RWPE2 (cell line): ENCODE measurements at regions not wholly inside any gene's neighbourhood (a gene's known extent, or its start where the extent isn't known, plus 50 kb on each side); places are given as distances from the start of the nearest gene placed in this dataset.

Source experiments
- ATAC-seq: fragments of 200-7000 bp; cut with Tn5 transposase; 3 replicates; pipeline ENCODE4 v1.9.1; 2021; ENCODE audit warnings: low read depth
- DNase-seq: peaks from one replicate; pipeline ENCODE4 v3.0.0-alpha.2; 2020; ENCODE audit warnings: low spot score
- H3K27ac ChIP-seq: fragments of 450-650 bp; 2 replicates; pipeline ENCODE4 v1.5.1; 2017; ENCODE audit warnings: mild to moderate bottlenecking; ENCODE audit not compliant: poor library complexity, severe bottlenecking
- H3K27me3 ChIP-seq: fragments of 250-450 bp; sonication (Bioruptor Pico); 2 replicates; pipeline ENCODE4 v1.5.1; 2021; ENCODE audit warnings: mild to moderate bottlenecking, moderate library complexity; ENCODE audit not compliant: insufficient read depth, poor library complexity, severe bottlenecking
- H3K36me3 ChIP-seq: fragments of 250-450 bp; sonication (Bioruptor Pico); 2 replicates; pipeline ENCODE4 v1.5.1; 2020; ENCODE audit warnings: low read depth, mild to moderate bottlenecking, moderate library complexity
- H3K4me1 ChIP-seq: fragments of 250-450 bp; sonication (Bioruptor Pico); 2 replicates; pipeline ENCODE4 v1.5.1; 2021; ENCODE audit warnings: mild to moderate bottlenecking, moderate library complexity; ENCODE audit not compliant: insufficient read depth, poor library complexity, severe bottlenecking
- H3K4me3 ChIP-seq: fragments of 250-450 bp; sonication (Bioruptor Pico); 2 replicates; pipeline ENCODE4 v1.5.1; 2021; ENCODE audit warnings: mild to moderate bottlenecking, moderate library complexity; ENCODE audit not compliant: severe bottlenecking
- H3K9me3 ChIP-seq: fragments of 250-450 bp; sonication (Bioruptor Pico); 2 replicates; pipeline ENCODE4 v1.5.1; 2021; ENCODE audit warnings: mild to moderate bottlenecking, moderate library complexity; ENCODE audit not compliant: severe bottlenecking
- CTCF ChIP-seq: fragments of 450-650 bp; IDR thresholded peaks from one replicate; pipeline ENCODE4 v1.5.1; 2017; ENCODE audit warnings: mild to moderate bottlenecking, moderate library complexity; ENCODE audit not compliant: poor library complexity, severe bottlenecking

GRCh38 chrX:44036336-44036735, 63.1 kb upstream of the NDP start:
- no peak for DNase-seq
- Histone ChIP-seq H3K4me3 (no peak overlapping the region), H3K36me3 (no peaks in the 10 kb centered on the region), H3K27me3 (no peaks in the 10 kb centered on the region), H3K9me3 (no peaks in the 10 kb centered on the region), H3K27ac (no peak overlapping the region), H3K4me1 (no peaks in the 10 kb centered on the region)
- no peak for TF ChIP-seq CTCF
- ATAC-seq, result no peak

GRCh38 chrX:44035571-44035970, 62.4 kb upstream of the NDP start:
- H3K27ac ChIP-seq, result no peak overlapping the region
- no peaks in the 10 kb centered on the region for H3K4me1 ChIP-seq
- no peaks in the 10 kb centered on the region for H3K36me3 ChIP-seq
- no peak overlapping the region for H3K4me3 ChIP-seq
- H3K9me3 ChIP-seq, result no peaks in the 10 kb centered on the region
- no peaks in the 10 kb centered on the region for H3K27me3 ChIP-seq
- ATAC-seq, result no peak
- no peak for TF ChIP-seq CTCF
- DNase-seq, result no peak

GRCh38 chrX:44032479-44032878, 59.3 kb upstream of the NDP start:
- Histone ChIP-seq H3K4me1 (no peaks in the 10 kb centered on the region), H3K9me3 (no peaks in the 10 kb centered on the region), H3K27ac (no peak overlapping the region), H3K27me3 (no peaks in the 10 kb centered on the region), H3K36me3 (no peaks in the 10 kb centered on the region), H3K4me3 (no peak overlapping the region)
- no peak for TF ChIP-seq CTCF
- DNase-seq (no peak), ATAC-seq (no peak)

GRCh38 chrX:44025555-44025954, 52.4 kb upstream of the NDP start:
- no peak for DNase-seq
- TF ChIP-seq CTCF, result no peak
- H3K27ac ChIP-seq, result no peak overlapping the region

More at GRCh38 chrX:44025555-44025954, 52.4 kb upstream of the NDP start:
- H3K36me3 ChIP-seq, result no peaks in the 10 kb centered on the region
- no peak overlapping the region for H3K4me3 ChIP-seq
- H3K9me3 ChIP-seq, result no peaks in the 10 kb centered on the region
- no peaks in the 10 kb centered on the region for H3K27me3 ChIP-seq
- no peaks in the 10 kb centered on the region for H3K4me1 ChIP-seq
- ATAC-seq, result no peak
